ENCODE measurements at regions not wholly inside any gene's neighbourhood (a gene's known extent, or its start where the extent isn't known, plus 50 kb on each side); places are given as distances from the start of the nearest gene placed in this dataset.

DNA sequence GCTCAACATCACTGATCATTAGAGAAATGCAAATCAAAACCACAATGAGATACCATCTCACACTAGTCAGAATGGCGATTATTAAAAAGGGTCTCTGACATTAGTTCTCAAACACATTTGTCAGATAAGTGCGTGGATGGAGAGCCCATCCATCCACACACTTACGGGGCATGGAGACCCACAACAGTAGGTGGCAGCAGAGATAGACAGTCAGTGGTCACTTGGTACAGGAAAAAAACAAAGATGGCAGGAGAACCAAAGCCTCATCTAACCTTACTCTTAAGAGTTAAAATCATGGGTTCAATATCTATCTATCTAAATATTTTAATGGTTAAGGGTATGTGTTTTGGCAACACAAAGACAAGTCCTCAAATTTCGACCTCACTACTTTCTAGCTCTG is 1378.7 kb upstream of the C9orf72 start:
- TF ChIP-seq, protein P1, sequence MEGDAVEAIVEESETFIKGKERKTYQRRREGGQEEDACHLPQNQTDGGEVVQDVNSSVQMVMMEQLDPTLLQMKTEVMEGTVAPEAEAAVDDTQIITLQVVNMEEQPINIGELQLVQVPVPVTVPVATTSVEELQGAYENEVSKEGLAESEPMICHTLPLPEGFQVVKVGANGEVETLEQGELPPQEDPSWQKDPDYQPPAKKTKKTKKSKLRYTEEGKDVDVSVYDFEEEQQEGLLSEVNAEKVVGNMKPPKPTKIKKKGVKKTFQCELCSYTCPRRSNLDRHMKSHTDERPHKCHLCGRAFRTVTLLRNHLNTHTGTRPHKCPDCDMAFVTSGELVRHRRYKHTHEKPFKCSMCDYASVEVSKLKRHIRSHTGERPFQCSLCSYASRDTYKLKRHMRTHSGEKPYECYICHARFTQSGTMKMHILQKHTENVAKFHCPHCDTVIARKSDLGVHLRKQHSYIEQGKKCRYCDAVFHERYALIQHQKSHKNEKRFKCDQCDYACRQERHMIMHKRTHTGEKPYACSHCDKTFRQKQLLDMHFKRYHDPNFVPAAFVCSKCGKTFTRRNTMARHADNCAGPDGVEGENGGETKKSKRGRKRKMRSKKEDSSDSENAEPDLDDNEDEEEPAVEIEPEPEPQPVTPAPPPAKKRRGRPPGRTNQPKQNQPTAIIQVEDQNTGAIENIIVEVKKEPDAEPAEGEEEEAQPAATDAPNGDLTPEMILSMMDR (conservative IDR thresholded peaks at IDR 0.05), result no peak
- no peak for TF ChIP-seq EZH2 (IDR thresholded peaks at IDR 0.05; ENCODE audit: low read depth)

All from PC-9 (cell line).